ENCODE measurements at regions not wholly inside any gene's neighbourhood (a gene's known extent, or its start where the extent isn't known, plus 50 kb on each side); places are given as distances from the start of the nearest gene placed in this dataset.

- TF ChIP-seq CREM (IDR thresholded peaks at IDR 0.05), result no peak
- TF ChIP-seq CREM (CRISPR knock-in tag; IDR thresholded peaks at IDR 0.05), result no peak
- TF ChIP-seq MTA3 (CRISPR knock-in tag; IDR thresholded peaks at IDR 0.05), result no peak
- TF ChIP-seq ZNF83 (CRISPR knock-in tag; IDR thresholded peaks at IDR 0.05; ENCODE audit: borderline replicate concordance), result no peak
- TF ChIP-seq RXRA (CRISPR knock-in tag; IDR thresholded peaks at IDR 0.05), result no peak
- no peak for TF ChIP-seq ZMYM2 (CRISPR knock-in tag; IDR thresholded peaks at IDR 0.05)
- TF ChIP-seq RCOR2 (CRISPR knock-in tag; IDR thresholded peaks at IDR 0.05), result no peak
- no peak for TF ChIP-seq ZNF768 (CRISPR knock-in tag; IDR thresholded peaks at IDR 0.05)
- TF ChIP-seq CSRNP1 (CRISPR knock-in tag; IDR thresholded peaks at IDR 0.05), result no peak
Observed at GRCh38 chr7:106471686-106472440, 187.1 kb upstream of the NAMPT start (continued).

GRCh38 chr7:106471021-106471420 lies 186.2 kb upstream of the NAMPT start:
- DNase-seq (ENCODE audit: low spot score), result no peak
- WGBS (ENCODE audit: low lambda C conversion rate), result 0% methylated on average over 2 of the region's 2 CpGs
- H3K27me3 ChIP-seq (ENCODE audit: control insufficient read depth in 1 of 2, insufficient read depth in 2 of 2, low read length in 2 of 2), result no peaks in the 10 kb centered on the region
- no peak for TF ChIP-seq TOPORS (CRISPR knock-in tag; IDR thresholded peaks at IDR 0.05)
- H3K79me2 ChIP-seq (ENCODE audit: insufficient read depth, low read length), result no peaks in the 10 kb centered on the region
- H3K4me3 ChIP-seq (replicated peaks in 1 of 3; ENCODE audit: insufficient read depth in 1 of 3, low read depth in 2 of 3, low read length in 3 of 3), result no peak overlapping the region
- no peaks in the 10 kb centered on the region for H3K9me3 ChIP-seq (ENCODE audit: low read length)
- ChIA-PET POLR2A (no interaction called here), CTCF (ENCODE audit: low intra/inter-chr PET ratio, low total read pairs) (no interaction called here)
- H2AFZ ChIP-seq (ENCODE audit: low read length), result no peak overlapping the region
- intact Hi-C loops (cut with micrococcal nuclease; ENCODE audit: unreplicated experiment) (no loop called here), in situ Hi-C loops (cut with HindIII; ENCODE audit: extremely low pct_ligation_motif_present, low pct_unique_long_range_greater_than_20kb) (no loop called here)
- no peaks in the 10 kb centered on the region for H3K4me1 ChIP-seq (ENCODE audit: insufficient read depth, low read length)
- H4K20me1 ChIP-seq (ENCODE audit: insufficient read depth, low read length), result no peaks in the 10 kb centered on the region
- no peak for ATAC-seq
- H3K27ac ChIP-seq (ENCODE audit: extremely low read length, insufficient read depth, low read length), result no peak overlapping the region
- H3K4me2 ChIP-seq (ENCODE audit: low read depth, low read length), result no peak overlapping the region
- no peak for FAIRE-seq
- no TSS peak for BruUV-seq (replicated peaks)
- H3K36me3 ChIP-seq (replicated peaks in 1 of 2; ENCODE audit: control insufficient read depth in 1 of 2, insufficient read depth in 2 of 2, low read length in 2 of 2), result no peaks in the 10 kb centered on the region
- no peak overlapping the region for H3K9ac ChIP-seq (ENCODE audit: insufficient read depth, low read depth, low read length)

Measured in HepG2 (cell line).